Stimulated activated CD8-positive, alpha-beta memory T cell treated with anti-CD3 and anti-CD28 coated beads, Interleukin-7, amount 100 ng/mL, for 24 hours (primary cell): ENCODE measurements at regions not wholly inside any gene's neighbourhood (a gene's known extent, or its start where the extent isn't known, plus 50 kb on each side); places are given as distances from the start of the nearest gene placed in this dataset.
"Not testable (repeated sequence)": the region's sequence is repeated elsewhere in the genome, so short reads cannot be mapped to it uniquely, and the experiment has no call there.

Experiments used
- DNase-seq: peaks from one replicate; pipeline ENCODE4 v3.0.0-alpha.2; 2020; ENCODE audit warnings: low read depth

DNA sequence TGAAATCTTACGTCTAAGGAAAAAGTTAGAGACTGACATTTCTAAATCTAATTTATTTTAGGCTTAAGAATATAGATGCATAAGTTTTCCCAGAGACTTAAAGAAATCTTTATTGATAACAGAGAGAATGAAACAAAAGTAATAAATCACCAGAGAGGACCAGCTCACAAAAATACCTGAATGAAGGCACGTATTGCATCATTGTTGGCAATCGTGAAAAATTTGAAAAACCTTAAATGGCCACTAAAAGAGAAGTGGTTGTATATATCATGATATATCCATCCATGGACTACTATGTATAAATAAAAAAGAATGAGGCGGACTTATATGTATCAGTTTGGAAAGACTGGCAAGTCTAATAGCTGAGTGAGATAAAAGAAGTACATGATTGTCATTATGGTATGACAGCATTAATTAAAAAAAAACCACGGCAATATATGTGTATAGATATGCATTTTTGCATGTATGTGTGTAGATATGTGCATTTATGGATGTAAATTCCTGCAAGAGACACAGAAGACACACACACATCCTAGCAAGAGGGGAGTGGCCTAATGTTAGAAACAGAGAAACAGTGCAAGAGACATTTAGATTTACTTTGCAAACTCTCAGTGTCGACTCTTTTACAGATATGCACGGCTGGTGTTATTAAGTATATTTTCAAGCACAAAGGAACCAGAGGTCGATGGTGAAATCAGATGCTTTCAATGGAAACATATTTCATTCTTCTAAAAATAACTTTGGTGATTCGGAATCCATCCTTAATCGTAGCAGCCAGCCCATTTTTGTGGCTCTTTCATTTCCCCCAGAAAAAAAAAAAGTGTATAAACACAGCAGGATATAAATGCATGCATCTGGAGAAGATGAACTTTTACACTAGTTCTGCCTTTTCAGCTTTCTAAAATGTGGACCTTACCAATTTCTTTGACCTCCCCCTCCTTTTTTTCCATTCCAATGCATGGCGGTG is 156.1 kb upstream of the SALL4 start:
- no peak for DNase-seq

GRCh38 chr20:51955756-51956155 is 153.4 kb upstream of the SALL4 start:
- no peak for DNase-seq

- DNase-seq = no peak
Measured at GRCh38 chr20:51953731-51954340, 151.5 kb upstream of the SALL4 start.

DNA sequence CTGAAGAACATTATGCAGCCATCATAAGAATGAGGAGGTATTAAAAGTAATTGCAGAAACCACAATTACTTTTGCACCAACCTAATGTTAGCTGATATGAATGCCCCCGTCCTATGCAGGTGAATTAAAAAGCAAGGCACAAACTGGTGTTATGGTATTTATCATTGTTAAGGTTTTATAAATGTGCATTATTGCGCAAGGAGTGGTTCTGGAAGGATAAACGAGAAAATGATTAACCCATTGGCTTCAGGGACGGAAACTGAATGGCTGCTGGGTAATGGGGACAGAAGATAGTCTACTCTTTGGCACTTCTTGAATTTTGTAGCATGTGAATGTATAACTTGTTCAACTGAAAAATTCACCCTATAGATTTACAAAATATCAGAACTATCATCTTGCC is 148.6 kb upstream of the SALL4 start:
- no peak for DNase-seq

DNA sequence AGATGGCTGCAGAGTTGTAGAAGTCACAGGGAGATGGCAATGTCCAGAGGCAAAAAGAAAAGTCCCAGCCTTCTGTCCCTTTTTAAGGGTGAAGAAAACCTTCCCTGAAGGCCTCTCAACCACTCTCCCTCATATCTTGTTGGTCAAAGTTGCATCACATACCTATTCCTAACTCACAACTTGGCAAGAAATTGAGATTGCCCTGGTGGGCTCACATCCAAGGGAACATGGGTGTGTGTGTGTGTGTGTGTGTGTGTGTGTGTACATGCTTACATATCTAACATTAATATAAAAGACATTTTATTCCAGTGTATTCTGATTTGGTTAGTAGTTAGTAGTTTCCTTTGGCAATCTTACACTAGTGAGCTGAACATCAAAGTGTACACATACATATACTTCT is 144.3 kb upstream of the SALL4 start:
- no peak for DNase-seq

GRCh38 chr20:51945881-51946280 is 143.6 kb upstream of the SALL4 start:
- no peak for DNase-seq

GRCh38 chr20:51945177-51945576 is 142.9 kb upstream of the SALL4 start:
- DNase-seq = no peak

DNA sequence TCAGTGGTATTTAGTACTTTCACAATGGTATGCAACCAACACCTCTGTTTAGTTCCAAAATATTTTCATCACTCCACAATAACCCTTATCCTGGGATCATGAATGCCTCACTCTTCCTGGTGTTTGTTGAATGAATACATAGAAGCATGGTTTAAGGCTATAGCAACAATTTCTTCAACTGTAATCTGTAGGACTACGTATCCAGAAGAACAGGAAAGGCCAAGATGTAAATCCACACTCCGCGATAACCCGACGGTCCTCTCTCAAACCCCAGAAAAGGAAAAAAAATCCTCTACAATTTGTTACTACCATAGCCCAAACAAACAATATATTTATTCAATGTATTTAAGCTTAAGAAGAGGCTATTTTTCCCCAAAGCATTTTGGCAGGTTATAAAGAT is 141.4 kb upstream of the SALL4 start:
- DNase-seq = no peak

GRCh38 chr20:51943326-51943725 is 141.0 kb upstream of the SALL4 start:
- not testable (repeated sequence) for DNase-seq

GRCh38 chr20:51941503-51941902 is 139.2 kb upstream of the SALL4 start:
- no peak for DNase-seq

DNA sequence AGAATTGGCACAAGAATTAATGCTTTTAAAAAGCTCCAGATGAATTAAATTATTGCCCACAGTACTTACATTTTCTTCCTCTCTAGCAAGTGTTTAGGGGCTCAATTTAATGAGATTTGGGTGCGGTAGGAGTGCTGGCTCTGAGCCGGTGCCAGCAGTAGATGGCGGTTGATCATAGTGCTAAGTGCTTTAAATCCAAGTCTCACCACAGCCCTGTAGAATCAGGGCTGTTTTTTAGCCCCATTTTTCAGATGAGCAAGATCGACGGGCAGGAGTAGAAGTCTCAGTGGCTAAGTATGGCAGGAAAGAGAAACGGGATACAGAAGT is 136.9 kb upstream of the SALL4 start:
- no peak for DNase-seq

- no peak for DNase-seq
Measured at GRCh38 chr20:51938559-51939258, 136.4 kb upstream of the SALL4 start.

DNA sequence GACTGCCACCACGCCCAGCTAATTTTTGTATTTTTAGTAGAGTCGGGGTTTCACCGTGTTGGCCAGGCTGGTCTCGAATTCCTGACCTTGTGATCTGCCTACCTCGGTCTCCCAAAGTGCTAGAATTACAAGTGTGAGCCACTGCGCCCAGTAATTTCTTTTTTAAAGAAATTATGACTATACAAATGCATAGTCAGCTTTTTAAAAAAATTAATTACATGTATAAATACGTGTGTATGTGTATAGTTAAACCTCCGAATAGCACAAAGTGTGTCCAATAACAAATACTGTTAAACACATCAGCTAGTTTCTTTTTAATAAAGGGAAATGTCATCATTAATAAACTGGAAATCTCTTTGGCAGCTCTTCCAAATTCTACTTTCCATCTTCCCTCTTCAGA is 135.5 kb upstream of the SALL4 start:
- DNase-seq = no peak

DNA sequence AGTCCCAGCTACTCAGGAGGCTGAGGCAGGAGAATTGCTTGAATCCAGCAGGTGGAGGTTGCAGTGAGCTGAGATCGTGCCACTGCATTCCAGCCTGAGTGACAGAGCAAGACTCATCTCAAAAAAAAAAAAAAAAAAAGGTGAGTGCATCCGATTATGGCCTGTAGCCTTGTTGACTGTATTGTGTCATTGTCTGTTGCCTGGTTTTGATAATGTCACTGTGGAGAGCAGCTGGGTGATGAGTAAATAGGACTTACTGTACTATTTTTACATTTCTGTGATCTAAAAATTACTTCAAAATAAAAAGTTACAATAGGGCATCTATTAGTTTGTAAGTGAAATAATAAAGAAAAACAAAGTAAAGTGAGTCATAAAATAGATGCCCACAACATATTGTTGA is 134.1 kb upstream of the SALL4 start:
- DNase-seq = no peak

DNA sequence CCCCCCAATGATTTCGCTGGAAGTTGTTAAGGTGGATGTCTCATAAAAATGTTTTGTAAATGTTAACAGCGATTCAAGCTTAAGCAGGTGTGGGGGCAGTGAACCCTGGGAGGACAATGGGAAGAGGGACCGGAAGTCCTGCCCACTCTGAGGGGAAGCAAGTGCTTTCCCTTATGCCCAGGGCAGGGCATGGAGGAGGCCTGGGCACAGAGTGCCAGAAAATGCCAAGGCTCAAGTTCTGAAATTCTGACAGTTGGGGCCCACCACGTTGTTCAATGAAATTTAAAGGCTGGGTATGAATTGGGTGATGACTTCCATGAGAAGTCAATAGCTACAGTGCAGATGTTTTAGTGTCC is 132.7 kb upstream of the SALL4 start:
- no peak for DNase-seq

- no peak for DNase-seq
Measured at GRCh38 chr20:51934301-51935002, 132.1 kb upstream of the SALL4 start.

DNA sequence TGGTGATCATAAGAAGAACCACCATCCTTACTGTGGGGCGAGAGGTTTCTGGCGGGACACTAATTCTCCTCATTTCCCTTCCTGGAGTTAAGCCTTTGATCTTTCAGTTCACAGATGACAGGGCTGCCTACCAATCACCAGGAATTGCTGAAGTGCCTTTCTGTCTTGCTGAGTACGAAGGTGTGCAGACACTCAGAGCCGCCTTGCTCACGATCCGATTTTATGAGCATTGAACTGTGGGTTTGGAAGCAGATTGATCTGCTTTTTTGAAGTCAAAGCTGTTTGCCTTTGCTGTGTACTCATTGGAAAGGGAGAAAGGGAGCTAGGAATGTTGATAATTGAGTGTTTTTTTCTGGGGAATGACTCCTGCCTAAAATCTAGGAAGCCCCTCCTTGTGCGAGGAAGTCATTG is 129.1 kb upstream of the SALL4 start:
- no peak for DNase-seq

- no peak for DNase-seq
Measured at GRCh38 chr20:51930775-51931174, 128.5 kb upstream of the SALL4 start.

DNA sequence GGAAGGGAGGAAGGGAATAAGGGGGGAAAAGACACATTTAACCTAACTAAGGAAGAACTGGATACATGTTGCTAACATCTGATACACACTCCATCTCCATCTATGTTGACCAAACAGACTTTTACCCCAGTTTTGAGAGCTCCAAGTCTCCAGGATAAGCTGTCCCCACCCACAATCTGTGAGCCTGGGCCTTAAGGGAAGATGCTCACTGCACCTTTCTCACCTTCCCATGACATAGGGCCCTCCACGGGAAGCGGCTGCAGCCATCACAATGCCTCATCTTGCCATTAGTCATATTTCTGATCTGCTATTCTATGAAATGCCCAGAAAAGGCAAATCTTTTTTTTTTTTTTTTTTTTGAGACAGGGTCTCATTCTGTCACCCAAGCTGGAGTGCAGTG is 126.6 kb upstream of the SALL4 start:
- no peak for DNase-seq

DNA sequence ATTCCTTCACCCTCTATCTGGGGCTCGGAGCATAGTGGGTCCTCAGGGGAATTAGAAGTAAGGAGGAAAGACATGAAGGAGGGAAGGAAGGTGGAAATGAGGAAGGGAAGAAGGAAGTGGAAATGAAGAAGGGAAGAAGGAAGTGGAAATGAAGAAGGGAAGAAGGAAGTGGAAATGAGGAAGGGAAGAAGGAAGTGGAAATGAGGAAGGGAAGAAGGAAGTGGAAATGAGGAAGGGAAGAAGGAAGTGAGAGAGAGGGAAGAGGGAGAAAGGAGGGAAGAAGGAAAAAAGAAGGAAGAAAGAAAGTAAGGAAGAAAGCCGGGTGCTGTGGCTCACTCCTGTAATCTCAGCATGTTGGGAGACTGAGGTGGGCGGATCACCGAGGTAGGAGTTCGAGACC is 125.6 kb upstream of the SALL4 start:
- DNase-seq = not testable (repeated sequence)

DNA sequence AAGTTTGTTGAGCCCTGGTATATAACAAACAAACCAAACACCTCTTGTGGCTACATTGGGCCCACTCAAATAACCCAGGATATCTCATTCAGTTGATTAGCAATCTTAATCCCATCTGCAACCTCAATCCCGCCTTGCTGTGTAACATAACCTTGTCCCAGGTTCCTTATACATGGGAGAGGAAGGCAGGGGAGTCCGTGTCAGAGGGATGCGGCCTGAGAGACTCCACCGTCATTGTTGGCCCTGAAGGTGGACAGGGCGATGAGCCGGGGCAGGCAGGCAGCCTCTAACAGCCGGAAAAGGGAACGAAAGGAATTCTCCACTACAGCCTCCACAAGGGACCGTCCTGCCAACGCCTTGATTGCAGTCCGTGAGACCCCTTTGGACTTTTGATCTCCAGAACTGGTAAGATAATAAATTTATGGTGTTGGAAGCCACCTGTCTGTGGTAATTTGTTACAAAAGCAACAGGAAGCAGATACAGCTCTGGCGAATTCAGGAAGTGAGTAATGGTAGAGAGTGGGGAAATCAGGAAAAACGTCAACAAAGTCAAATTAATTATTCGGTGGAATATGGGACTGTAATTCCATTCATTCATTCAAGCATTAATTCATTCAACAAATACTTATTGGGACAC is 124.5 kb upstream of the SALL4 start:
- no peak for DNase-seq

- no peak for DNase-seq
Measured at GRCh38 chr20:51924509-51924908, 122.2 kb upstream of the SALL4 start.
